HL-60 (cell line): ENCODE measurements at regions not wholly inside any gene's neighbourhood (a gene's known extent, or its start where the extent isn't known, plus 50 kb on each side); places are given as distances from the start of the nearest gene placed in this dataset.
"Not testable (repeated sequence)": the region's sequence is repeated elsewhere in the genome, so short reads cannot be mapped to it uniquely, and the experiment has no call there.

Experiments used
- DNase-seq, 2 experiments: peaks; one replicate each; pipeline ENCODE4 v3.0.0-alpha.2; 2010 to 2020; ENCODE audit warnings: low read depth in 1 of 2, low spot score in 1 of 2
- H3K27ac ChIP-seq: fragments of 250-450 bp; sonication (Bioruptor Pico); replicated peaks from 2 replicates; pipeline ENCODE4 v1.5.1; 2020; ENCODE audit warnings: mild to moderate bottlenecking, moderate library complexity
- H3K27me3 ChIP-seq: fragments of 250-450 bp; sonication (Bioruptor Pico); 2 replicates; pipeline ENCODE4 v1.5.1; 2021; ENCODE audit warnings: mild to moderate bottlenecking, moderate library complexity; ENCODE audit not compliant: insufficient read depth, poor library complexity, severe bottlenecking
- H3K4me3 ChIP-seq: replicated peaks from 2 replicates; pipeline ENCODE4 v1.5.1; 2011; ENCODE audit warnings: mild to moderate bottlenecking, control low read depth, low read length; ENCODE audit not compliant: insufficient read depth
- GABPA ChIP-seq: IDR thresholded peaks from 2 replicates; pipeline ENCODE4 v1.6.1; 2012; ENCODE audit warnings: low read depth
- POLR2AphosphoS5 ChIP-seq: IDR thresholded peaks from 2 replicates; pipeline ENCODE4 v1.6.1; 2012; ENCODE audit warnings: low read depth
- SPI1 ChIP-seq: IDR thresholded peaks from 2 replicates; pipeline ENCODE4 v1.6.1; 2012; ENCODE audit warnings: low read depth, mild to moderate bottlenecking, borderline replicate concordance
- TF ChIP-seq, protein P1 (sequence below): IDR thresholded peaks from one replicate; pipeline ENCODE4 v1.5.1; 2011; ENCODE audit warnings: low read length, control low read depth, inconsistent platforms; ENCODE audit not compliant: insufficient read depth
- TF ChIP-seq, protein P2 (sequence below): IDR thresholded peaks from 2 replicates; pipeline ENCODE4 v1.6.1; 2012; ENCODE audit warnings: low read depth; ENCODE audit not compliant: insufficient replicate concordance

DNA sequence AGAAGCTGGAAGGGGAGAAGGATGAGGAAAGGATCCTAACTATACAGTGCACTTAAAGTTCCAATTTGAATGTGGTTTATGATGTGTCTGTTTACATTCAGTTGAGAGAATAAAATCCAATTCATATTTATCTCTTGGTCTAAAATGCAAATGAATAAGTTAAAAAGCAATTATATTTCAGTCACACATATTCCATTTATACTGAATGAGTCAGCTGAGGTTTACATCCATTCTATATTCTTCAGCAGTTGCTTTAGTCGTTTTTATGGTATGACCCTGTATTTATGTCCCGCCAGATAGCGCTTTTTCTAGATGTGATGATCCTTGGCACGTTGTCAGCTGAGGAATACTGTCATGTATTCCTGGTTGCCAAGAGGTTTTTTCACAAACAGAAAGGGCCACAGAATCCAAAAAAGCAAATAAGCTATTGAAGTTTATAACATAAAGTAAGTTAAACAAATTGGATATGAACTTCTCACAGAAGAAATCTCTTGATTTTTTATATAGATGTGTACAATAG, 866.2 kb downstream of the NCAM2 start:
- TF ChIP-seq, protein P1, sequence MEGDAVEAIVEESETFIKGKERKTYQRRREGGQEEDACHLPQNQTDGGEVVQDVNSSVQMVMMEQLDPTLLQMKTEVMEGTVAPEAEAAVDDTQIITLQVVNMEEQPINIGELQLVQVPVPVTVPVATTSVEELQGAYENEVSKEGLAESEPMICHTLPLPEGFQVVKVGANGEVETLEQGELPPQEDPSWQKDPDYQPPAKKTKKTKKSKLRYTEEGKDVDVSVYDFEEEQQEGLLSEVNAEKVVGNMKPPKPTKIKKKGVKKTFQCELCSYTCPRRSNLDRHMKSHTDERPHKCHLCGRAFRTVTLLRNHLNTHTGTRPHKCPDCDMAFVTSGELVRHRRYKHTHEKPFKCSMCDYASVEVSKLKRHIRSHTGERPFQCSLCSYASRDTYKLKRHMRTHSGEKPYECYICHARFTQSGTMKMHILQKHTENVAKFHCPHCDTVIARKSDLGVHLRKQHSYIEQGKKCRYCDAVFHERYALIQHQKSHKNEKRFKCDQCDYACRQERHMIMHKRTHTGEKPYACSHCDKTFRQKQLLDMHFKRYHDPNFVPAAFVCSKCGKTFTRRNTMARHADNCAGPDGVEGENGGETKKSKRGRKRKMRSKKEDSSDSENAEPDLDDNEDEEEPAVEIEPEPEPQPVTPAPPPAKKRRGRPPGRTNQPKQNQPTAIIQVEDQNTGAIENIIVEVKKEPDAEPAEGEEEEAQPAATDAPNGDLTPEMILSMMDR = no peak
- TF ChIP-seq, protein P2, sequence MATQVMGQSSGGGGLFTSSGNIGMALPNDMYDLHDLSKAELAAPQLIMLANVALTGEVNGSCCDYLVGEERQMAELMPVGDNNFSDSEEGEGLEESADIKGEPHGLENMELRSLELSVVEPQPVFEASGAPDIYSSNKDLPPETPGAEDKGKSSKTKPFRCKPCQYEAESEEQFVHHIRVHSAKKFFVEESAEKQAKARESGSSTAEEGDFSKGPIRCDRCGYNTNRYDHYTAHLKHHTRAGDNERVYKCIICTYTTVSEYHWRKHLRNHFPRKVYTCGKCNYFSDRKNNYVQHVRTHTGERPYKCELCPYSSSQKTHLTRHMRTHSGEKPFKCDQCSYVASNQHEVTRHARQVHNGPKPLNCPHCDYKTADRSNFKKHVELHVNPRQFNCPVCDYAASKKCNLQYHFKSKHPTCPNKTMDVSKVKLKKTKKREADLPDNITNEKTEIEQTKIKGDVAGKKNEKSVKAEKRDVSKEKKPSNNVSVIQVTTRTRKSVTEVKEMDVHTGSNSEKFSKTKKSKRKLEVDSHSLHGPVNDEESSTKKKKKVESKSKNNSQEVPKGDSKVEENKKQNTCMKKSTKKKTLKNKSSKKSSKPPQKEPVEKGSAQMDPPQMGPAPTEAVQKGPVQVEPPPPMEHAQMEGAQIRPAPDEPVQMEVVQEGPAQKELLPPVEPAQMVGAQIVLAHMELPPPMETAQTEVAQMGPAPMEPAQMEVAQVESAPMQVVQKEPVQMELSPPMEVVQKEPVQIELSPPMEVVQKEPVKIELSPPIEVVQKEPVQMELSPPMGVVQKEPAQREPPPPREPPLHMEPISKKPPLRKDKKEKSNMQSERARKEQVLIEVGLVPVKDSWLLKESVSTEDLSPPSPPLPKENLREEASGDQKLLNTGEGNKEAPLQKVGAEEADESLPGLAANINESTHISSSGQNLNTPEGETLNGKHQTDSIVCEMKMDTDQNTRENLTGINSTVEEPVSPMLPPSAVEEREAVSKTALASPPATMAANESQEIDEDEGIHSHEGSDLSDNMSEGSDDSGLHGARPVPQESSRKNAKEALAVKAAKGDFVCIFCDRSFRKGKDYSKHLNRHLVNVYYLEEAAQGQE = no peak
- TF ChIP-seq POLR2AphosphoS5 (no peak), SPI1 (no peak), GABPA (no peak)
- DNase-seq = no peak
- Histone ChIP-seq H3K4me3 (no peak overlapping the region), H3K27ac (no peak overlapping the region), H3K27me3 (no peaks in the 10 kb centered on the region)

DNA sequence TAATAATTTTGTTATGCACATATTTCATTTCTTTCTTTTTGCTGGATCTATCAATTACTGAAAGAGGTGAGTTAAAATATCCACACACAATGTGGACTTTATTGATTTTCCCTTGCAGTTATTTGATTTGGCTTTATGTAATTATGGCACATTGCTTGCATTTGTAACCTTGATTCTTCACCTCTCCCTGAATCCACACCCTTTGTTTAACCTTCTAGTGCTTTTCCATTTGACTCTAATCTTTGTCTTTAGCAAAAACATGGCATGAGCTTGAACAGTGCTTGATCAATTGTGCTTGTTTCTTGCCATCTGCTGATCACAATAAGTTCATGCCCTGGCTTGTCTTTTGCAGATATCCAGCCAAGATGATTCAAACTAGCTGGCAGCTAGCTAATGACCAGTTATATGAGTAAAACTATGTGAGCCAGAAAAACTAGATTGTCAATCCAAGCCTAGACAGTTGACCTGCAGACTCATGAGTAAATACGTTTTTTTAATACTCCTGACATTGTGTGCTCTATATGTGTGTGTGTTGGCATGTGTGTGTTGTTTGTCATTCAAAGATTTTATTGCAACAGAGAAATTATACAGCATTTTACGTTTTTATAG, 899.2 kb downstream of the NCAM2 start:
- Histone ChIP-seq H3K27ac (no peak overlapping the region), H3K27me3 (no peaks in the 10 kb centered on the region), H3K4me3 (no peak overlapping the region)
- no peak for DNase-seq
- TF ChIP-seq, protein P2 = no peak
- TF ChIP-seq SPI1 (no peak), POLR2AphosphoS5 (no peak), GABPA (no peak)
- TF ChIP-seq, protein P1 = no peak

DNA sequence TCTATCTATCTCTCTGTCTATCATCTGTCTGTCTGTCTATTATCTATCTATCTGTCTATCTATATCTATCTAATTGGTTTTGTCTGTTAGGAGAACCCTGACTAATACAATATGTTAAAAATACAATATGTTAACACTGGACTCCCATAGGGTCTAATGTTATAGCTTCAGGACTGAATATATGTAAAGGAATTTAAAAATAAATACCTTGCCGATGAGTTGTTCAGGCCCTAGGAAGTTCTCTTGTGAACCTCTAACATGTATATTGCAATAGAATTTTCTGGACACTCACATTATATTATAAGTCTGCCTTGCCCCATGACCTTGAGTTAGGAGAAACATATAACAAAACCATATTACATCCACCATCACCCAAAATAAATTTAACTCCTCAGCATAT, 900.6 kb downstream of the NCAM2 start:
- no peak overlapping the region for H3K27ac ChIP-seq
- no peak for DNase-seq
- H3K27me3 ChIP-seq = no peaks in the 10 kb centered on the region
- TF ChIP-seq GABPA = no peak
- TF ChIP-seq, protein P2 = no peak
- no peak for TF ChIP-seq POLR2AphosphoS5
- TF ChIP-seq SPI1 = no peak
- no peak overlapping the region for H3K4me3 ChIP-seq

DNA sequence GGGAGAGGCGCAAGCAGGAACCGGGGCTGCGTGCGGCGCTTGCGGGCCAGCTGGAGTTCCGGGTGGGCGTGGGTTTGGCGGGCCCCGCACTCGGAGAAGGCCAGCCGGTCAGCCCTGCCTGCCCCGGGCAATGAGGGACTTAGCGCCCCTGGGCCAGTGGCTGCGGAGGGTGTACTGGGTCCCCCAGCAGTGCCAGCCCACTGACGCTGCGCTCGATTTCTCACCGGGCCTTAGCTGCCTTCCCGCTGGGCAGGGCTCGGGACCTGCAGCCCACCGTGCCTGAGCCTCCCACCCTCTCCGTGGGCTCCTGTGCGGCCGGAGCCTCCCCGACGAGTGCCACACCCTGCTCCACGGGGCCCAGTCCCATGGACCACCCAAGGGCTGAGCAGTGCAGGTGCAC, 904.2 kb downstream of the NCAM2 start:
- DNase-seq, H3K27me3 ChIP-seq, H3K27ac ChIP-seq, H3K4me3 ChIP-seq: not testable (repeated sequence)
